H9 (cell line): ENCODE measurements at regions not wholly inside any gene's neighbourhood (a gene's known extent, or its start where the extent isn't known, plus 50 kb on each side); places are given as distances from the start of the nearest gene placed in this dataset.

Source experiments
- DNase-seq: peaks from one replicate; pipeline ENCODE4 v3.0.0-alpha.2; 2017
- H2AFZ ChIP-seq: one replicate; pipeline ENCODE4 v1.6.1; 2013; ENCODE audit warnings: mild to moderate bottlenecking, low read length, control low read depth, moderate library complexity
- H2AK5ac ChIP-seq: 2 replicates; pipeline ENCODE4 v1.6.1; 2013; ENCODE audit warnings: low read length, control low read depth, mixed read lengths; ENCODE audit not compliant: insufficient read length
- H2BK120ac ChIP-seq: one replicate; pipeline ENCODE4 v1.6.1; 2013; ENCODE audit warnings: low read depth, mild to moderate bottlenecking, low read length, control low read depth, inconsistent platforms; ENCODE audit not compliant: poor library complexity, severe bottlenecking
- H2BK12ac ChIP-seq: 2 replicates; pipeline ENCODE4 v1.6.1; 2013; ENCODE audit warnings: low read length, control low read depth, mixed read lengths, low read depth; ENCODE audit not compliant: insufficient read length
- H2BK15ac ChIP-seq: 2 replicates; pipeline ENCODE4 v1.6.1; 2013; ENCODE audit warnings: low read depth, low read length, control low read depth
- H2BK20ac ChIP-seq: one replicate; pipeline ENCODE4 v1.6.1; 2013; ENCODE audit warnings: low read depth, mild to moderate bottlenecking, low read length, control low read depth, inconsistent platforms; ENCODE audit not compliant: poor library complexity, severe bottlenecking
- H2BK5ac ChIP-seq: 2 replicates; pipeline ENCODE4 v1.6.1; 2013; ENCODE audit warnings: low read length, control low read depth, mixed read lengths; ENCODE audit not compliant: insufficient read length
- H3K14ac ChIP-seq: 2 replicates; pipeline ENCODE4 v1.6.1; 2013; ENCODE audit warnings: low read length, control low read depth; ENCODE audit not compliant: insufficient read depth
- H3K18ac ChIP-seq: 2 replicates; pipeline ENCODE4 v1.6.1; 2013; ENCODE audit warnings: low read depth, mild to moderate bottlenecking, mixed read lengths, low read length, control low read depth; ENCODE audit not compliant: insufficient read length
- H3K23ac ChIP-seq: 2 replicates; pipeline ENCODE4 v1.6.1; 2013; ENCODE audit warnings: low read length, control low read depth, mixed read lengths, low read depth; ENCODE audit not compliant: insufficient read length
- H3K23me2 ChIP-seq: 2 replicates; pipeline ENCODE4 v1.6.1; 2013; ENCODE audit warnings: low read depth, mild to moderate bottlenecking, mixed read lengths, low read length, control low read depth; ENCODE audit not compliant: insufficient read length, poor library complexity, severe bottlenecking
- H3K27ac ChIP-seq: 2 replicates; pipeline ENCODE4 v1.5.1; 2013; ENCODE audit warnings: low read length, control low read depth, mixed read lengths, low read depth; ENCODE audit not compliant: insufficient read length
- H3K27me3 ChIP-seq: 2 replicates; pipeline ENCODE4 v1.6.1; 2013; ENCODE audit warnings: low read length, control low read depth, inconsistent platforms; ENCODE audit not compliant: insufficient read depth
- H3K4ac ChIP-seq: 2 replicates; pipeline ENCODE4 v1.6.1; 2013; ENCODE audit warnings: low read depth, mild to moderate bottlenecking, control low read depth, inconsistent platforms, low read length, moderate library complexity
- H3K4me1 ChIP-seq: 2 replicates; pipeline ENCODE4 v1.6.1; 2013; ENCODE audit warnings: low read length, control low read depth, inconsistent platforms; ENCODE audit not compliant: insufficient read depth
- H3K4me2 ChIP-seq: 2 replicates; pipeline ENCODE4 v1.6.1; 2013; ENCODE audit warnings: low read length, control low read depth, mixed read lengths; ENCODE audit not compliant: insufficient read length, insufficient read depth
- H3K56ac ChIP-seq: 2 replicates; pipeline ENCODE4 v1.6.1; 2013; ENCODE audit warnings: low read depth, mild to moderate bottlenecking, mixed read lengths, low read length, control low read depth; ENCODE audit not compliant: insufficient read length
- H3K79me1 ChIP-seq: 2 replicates; pipeline ENCODE4 v1.6.1; 2013; ENCODE audit warnings: low read depth, mild to moderate bottlenecking, moderate library complexity, low read length, control low read depth, inconsistent platforms; ENCODE audit not compliant: insufficient read depth, poor library complexity, severe bottlenecking
- H3K79me2 ChIP-seq: 2 replicates; pipeline ENCODE4 v1.6.1; 2013; ENCODE audit warnings: low read length, control low read depth, inconsistent platforms; ENCODE audit not compliant: insufficient read depth
- H3K9ac ChIP-seq: 2 replicates; pipeline ENCODE4 v1.6.1; 2013; ENCODE audit warnings: low read length, control low read depth, mixed read lengths; ENCODE audit not compliant: insufficient read length; ENCODE audit errors: extremely low read depth
- H3K9me3 ChIP-seq: one replicate; pipeline ENCODE4 v1.6.1; 2013; ENCODE audit warnings: low read depth, low read length, inconsistent platforms; ENCODE audit not compliant: control insufficient read depth
- H3T11ph ChIP-seq: one replicate; pipeline ENCODE4 v1.6.1; 2013; ENCODE audit warnings: mild to moderate bottlenecking, low read length, control low read depth, inconsistent platforms
- H4K20me1 ChIP-seq: one replicate; pipeline ENCODE4 v1.6.1; 2013; ENCODE audit not compliant: control insufficient read depth, insufficient read length, insufficient read depth
- H4K5ac ChIP-seq: 2 replicates; pipeline ENCODE4 v1.6.1; 2013; ENCODE audit warnings: low read depth, mild to moderate bottlenecking, mixed read lengths, low read length, control low read depth; ENCODE audit not compliant: insufficient read length
- H4K8ac ChIP-seq: replicated peaks from 2 replicates; pipeline ENCODE4 v1.6.1; 2013; ENCODE audit warnings: low read length, control low read depth, mixed read lengths, low read depth; ENCODE audit not compliant: insufficient read length
- H4K91ac ChIP-seq: 2 replicates; pipeline ENCODE4 v1.6.1; 2013; ENCODE audit warnings: low read depth, mild to moderate bottlenecking, moderate library complexity, mixed read lengths, low read length, control low read depth; ENCODE audit not compliant: insufficient read length
- H3K27ac Mint-ChIP-seq, 3 experiments: 2 replicates in 2 of 3; 3 replicates in 1 of 3; pipeline ENCODE4 v1.8.0; 2020 to 2021; ENCODE audit warnings: mixed read lengths in 3 of 3, mild to moderate bottlenecking in 1 of 3, moderate library complexity in 1 of 3
- H3K27me3 Mint-ChIP-seq: 2 replicates; pipeline ENCODE4 v1.8.0; 2021; ENCODE audit warnings: low read depth, mild to moderate bottlenecking, moderate library complexity, mixed read lengths
- H3K36me3 Mint-ChIP-seq, 3 experiments: 2 replicates in 2 of 3; 3 replicates in 1 of 3; pipeline ENCODE4 v1.8.0; 2020 to 2021; ENCODE audit warnings: low read depth in 3 of 3, mixed read lengths in 3 of 3; ENCODE audit not compliant: insufficient read depth in 1 of 3
- H3K4me1 Mint-ChIP-seq, 2 experiments: 2 replicates each; pipeline ENCODE4 v1.8.0; 2020; ENCODE audit warnings: mixed read lengths in 2 of 2
- H3K4me3 Mint-ChIP-seq, 2 experiments: 2 replicates in 1 of 2; 3 replicates in 1 of 2; pipeline ENCODE4 v1.8.0; 2020 to 2021; ENCODE audit warnings: mild to moderate bottlenecking in 2 of 2, mixed read lengths in 2 of 2, moderate library complexity in 1 of 2
- H3K9me3 Mint-ChIP-seq, 2 experiments: 2 replicates in 1 of 2; 3 replicates in 1 of 2; pipeline ENCODE4 v1.8.0; 2020; ENCODE audit warnings: mild to moderate bottlenecking in 2 of 2, mixed read lengths in 2 of 2, moderate library complexity in 1 of 2
- WGBS: extraction: QIAGEN DNeasy Blood & Tissue Kit; methylation state at CpG from one replicate; pipeline ENCODE4 v1.1.7; 2013; ENCODE audit warnings: missing lambda C conversion rate, low lambda C conversion rate, mixed read lengths; ENCODE audit not compliant: insufficient read length; ENCODE audit errors: extremely low coverage; 5-methylcytosine and 5-hydroxymethylcytosine counted together
- TF ChIP-seq, protein P1 (sequence below): fragments of 200-600 bp; sonication (generic); conservative IDR thresholded peaks from 3 replicates; pipeline ENCODE4 v1.8.0; 2021; ENCODE audit warnings: antibody characterized with exemption, mild to moderate bottlenecking

- Histone ChIP-seq H4K8ac (no peak overlapping the region), H3T11ph (no peak overlapping the region), H2BK120ac (no peak overlapping the region), H2BK20ac (no peak overlapping the region), H3K4me1 (no peaks in the 10 kb centered on the region), H2AK5ac (no peak overlapping the region), H4K5ac (no peak overlapping the region), H4K20me1 (no peaks in the 10 kb centered on the region), H2BK15ac (no peak overlapping the region), H3K18ac (no peak overlapping the region), H3K79me2 (no peaks in the 10 kb centered on the region), H4K91ac (no peak overlapping the region), H2BK12ac (no peak overlapping the region), H3K4me2 (no peak overlapping the region), H3K14ac (no peak overlapping the region), H3K23ac (no peak overlapping the region), H3K79me1 (no peaks in the 10 kb centered on the region), H3K9ac (no peak overlapping the region), H3K9me3 (no peaks in the 10 kb centered on the region), H3K4ac (no peak overlapping the region), H3K56ac (no peak overlapping the region), H3K23me2 (no peaks in the 10 kb centered on the region), H3K27ac (no peak overlapping the region), H3K27me3 (no peaks in the 10 kb centered on the region), H2AFZ (no peak overlapping the region), H2BK5ac (no peak overlapping the region)
- TF ChIP-seq, protein P1, sequence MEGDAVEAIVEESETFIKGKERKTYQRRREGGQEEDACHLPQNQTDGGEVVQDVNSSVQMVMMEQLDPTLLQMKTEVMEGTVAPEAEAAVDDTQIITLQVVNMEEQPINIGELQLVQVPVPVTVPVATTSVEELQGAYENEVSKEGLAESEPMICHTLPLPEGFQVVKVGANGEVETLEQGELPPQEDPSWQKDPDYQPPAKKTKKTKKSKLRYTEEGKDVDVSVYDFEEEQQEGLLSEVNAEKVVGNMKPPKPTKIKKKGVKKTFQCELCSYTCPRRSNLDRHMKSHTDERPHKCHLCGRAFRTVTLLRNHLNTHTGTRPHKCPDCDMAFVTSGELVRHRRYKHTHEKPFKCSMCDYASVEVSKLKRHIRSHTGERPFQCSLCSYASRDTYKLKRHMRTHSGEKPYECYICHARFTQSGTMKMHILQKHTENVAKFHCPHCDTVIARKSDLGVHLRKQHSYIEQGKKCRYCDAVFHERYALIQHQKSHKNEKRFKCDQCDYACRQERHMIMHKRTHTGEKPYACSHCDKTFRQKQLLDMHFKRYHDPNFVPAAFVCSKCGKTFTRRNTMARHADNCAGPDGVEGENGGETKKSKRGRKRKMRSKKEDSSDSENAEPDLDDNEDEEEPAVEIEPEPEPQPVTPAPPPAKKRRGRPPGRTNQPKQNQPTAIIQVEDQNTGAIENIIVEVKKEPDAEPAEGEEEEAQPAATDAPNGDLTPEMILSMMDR, result no peak
- no CpG with 5 or more reads among the region's 4 CpGs for WGBS
- H3K27ac Mint-ChIP-seq, result no peak overlapping the region
- H3K27me3 Mint-ChIP-seq, result no peaks in the 10 kb centered on the region
- H3K36me3 Mint-ChIP-seq, result peaks cover 7 to 15% (median 11%) of the 10 kb centered on the region in 3 experiments
- no peak overlapping the region for H3K4me3 Mint-ChIP-seq
- H3K4me1 Mint-ChIP-seq, result no peaks in the 10 kb centered on the region
- H3K9me3 Mint-ChIP-seq, result peaks cover 16 to 17% of the 10 kb centered on the region in 2 experiments
- DNase-seq, result no peak
Measured at GRCh38 chr12:19819231-19819630, 379.9 kb downstream of the AEBP2 start.
